ENCODE measurements at regions not wholly inside any gene's neighbourhood (a gene's known extent, or its start where the extent isn't known, plus 50 kb on each side); places are given as distances from the start of the nearest gene placed in this dataset.
"Not testable (repeated sequence)": the region's sequence is repeated elsewhere in the genome, so short reads cannot be mapped to it uniquely, and the experiment has no call there.

GRCh38 chr4:96992443-96992842, 1150.8 kb downstream of the STPG2 start:
- no peaks in the 10 kb centered on the region for H3K4me1 Mint-ChIP-seq
- no peaks in the 10 kb centered on the region for H3K27me3 Mint-ChIP-seq
- no peaks in the 10 kb centered on the region for H3K36me3 Mint-ChIP-seq
- H3K4me3 Mint-ChIP-seq: no peak overlapping the region
- H3K9me3 Mint-ChIP-seq: no peaks in the 10 kb centered on the region
- H3K27ac Mint-ChIP-seq: no peak overlapping the region

DNA sequence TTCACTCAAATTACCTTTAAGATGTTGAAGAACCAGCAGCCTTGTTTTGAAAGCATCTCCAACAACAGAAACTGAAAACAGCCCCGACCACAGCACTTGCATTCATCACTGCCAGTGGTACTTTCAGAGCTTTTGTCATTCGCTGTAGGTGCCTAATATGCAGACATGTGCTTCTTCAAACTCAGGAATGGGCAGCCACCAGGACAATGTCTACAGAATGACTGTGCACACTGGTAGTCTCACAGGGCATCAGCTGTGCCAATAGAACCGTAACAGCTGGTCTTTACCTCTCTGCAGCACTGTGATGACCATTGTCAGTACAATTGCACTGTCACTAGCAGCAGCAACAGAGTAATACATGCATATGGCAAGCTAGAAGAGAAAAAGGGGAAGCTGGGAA, 1149.7 kb downstream of the STPG2 start:
- no peak overlapping the region for H3K4me3 Mint-ChIP-seq
- no peaks in the 10 kb centered on the region for H3K4me1 Mint-ChIP-seq
- no peaks in the 10 kb centered on the region for H3K27me3 Mint-ChIP-seq
- no peaks in the 10 kb centered on the region for H3K9me3 Mint-ChIP-seq
- no peaks in the 10 kb centered on the region for H3K36me3 Mint-ChIP-seq
- no peak overlapping the region for H3K27ac Mint-ChIP-seq

DNA sequence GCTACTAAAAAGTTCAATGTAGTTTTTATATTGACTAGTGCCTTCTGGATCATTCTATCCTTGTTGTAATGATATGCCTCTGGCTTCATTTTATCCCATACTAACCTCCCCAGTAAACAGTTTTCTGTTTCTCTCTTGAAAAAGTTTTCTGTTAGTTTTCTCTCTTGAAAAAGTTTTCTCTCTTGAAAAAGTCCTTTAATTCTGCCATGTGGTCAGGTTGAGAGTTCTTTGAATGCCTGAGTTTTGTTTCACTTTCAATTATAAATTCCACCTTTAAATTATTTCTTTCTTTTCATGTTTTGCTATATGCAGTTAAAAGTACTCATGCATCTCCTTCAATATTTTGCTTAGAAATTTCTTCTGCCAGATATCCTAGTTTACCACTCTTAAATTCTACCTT, 1139.6 kb downstream of the STPG2 start:
- H3K36me3 Mint-ChIP-seq: no peaks in the 10 kb centered on the region
- no peak overlapping the region for H3K27ac Mint-ChIP-seq
- H3K4me1 Mint-ChIP-seq: no peaks in the 10 kb centered on the region
- no peak overlapping the region for H3K4me3 Mint-ChIP-seq
- H3K27me3 Mint-ChIP-seq: no peaks in the 10 kb centered on the region
- H3K9me3 Mint-ChIP-seq: no peaks in the 10 kb centered on the region

- Mint-ChIP-seq H3K27me3 (no peaks in the 10 kb centered on the region), H3K36me3 (no peaks in the 10 kb centered on the region), H3K4me3 (no peak overlapping the region), H3K9me3 (peaks cover 4% of the 10 kb centered on the region), H3K27ac (no peak overlapping the region), H3K4me1 (no peaks in the 10 kb centered on the region)
These were observed 1130.0 kb downstream of the STPG2 start for GRCh38 chr4:97013309-97013708.

DNA sequence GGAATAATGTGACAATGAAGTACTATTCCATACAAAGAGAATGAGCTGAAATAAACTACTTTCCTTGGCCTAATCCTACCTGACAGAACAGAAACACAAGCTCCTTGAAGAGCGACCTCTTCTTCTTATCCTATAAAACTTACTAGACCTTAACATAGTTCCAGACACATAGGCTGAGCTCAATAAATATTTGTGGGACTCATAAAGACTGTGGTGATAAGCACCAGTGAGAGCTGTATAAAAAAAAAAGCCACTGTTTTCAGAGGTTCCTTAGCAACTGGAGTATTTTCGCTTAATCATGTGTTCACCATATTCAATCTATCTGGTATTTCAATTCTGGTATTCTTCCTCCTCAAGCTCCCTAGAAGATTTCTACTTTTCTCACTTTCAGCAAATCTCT, 1129.6 kb downstream of the STPG2 start:
- peaks cover 4% of the 10 kb centered on the region for H3K9me3 Mint-ChIP-seq
- H3K27ac Mint-ChIP-seq: no peak overlapping the region
- no peaks in the 10 kb centered on the region for H3K4me1 Mint-ChIP-seq
- no peaks in the 10 kb centered on the region for H3K27me3 Mint-ChIP-seq
- no peaks in the 10 kb centered on the region for H3K36me3 Mint-ChIP-seq
- H3K4me3 Mint-ChIP-seq: no peak overlapping the region

- Mint-ChIP-seq H3K36me3 (no peaks in the 10 kb centered on the region), H3K27ac (no peak overlapping the region), H3K4me3 (no peak overlapping the region), H3K9me3 (peaks cover 4% of the 10 kb centered on the region), H3K4me1 (no peaks in the 10 kb centered on the region), H3K27me3 (no peaks in the 10 kb centered on the region)
These were observed 1128.0 kb downstream of the STPG2 start for GRCh38 chr4:97015301-97015700.

- Mint-ChIP-seq H3K4me3 (no peak overlapping the region), H3K27me3 (no peaks in the 10 kb centered on the region), H3K27ac (no peak overlapping the region), H3K9me3 (peaks cover 4% of the 10 kb centered on the region), H3K36me3 (no peaks in the 10 kb centered on the region), H3K4me1 (no peaks in the 10 kb centered on the region)
These were observed 1126.9 kb downstream of the STPG2 start for GRCh38 chr4:97016186-97016907.

GRCh38 chr4:97027728-97028410, 1115.4 kb downstream of the STPG2 start:
- Mint-ChIP-seq H3K36me3 (no peaks in the 10 kb centered on the region), H3K27ac (no peak overlapping the region), H3K9me3 (no peaks in the 10 kb centered on the region), H3K27me3 (no peaks in the 10 kb centered on the region), H3K4me1 (no peaks in the 10 kb centered on the region), H3K4me3 (no peak overlapping the region)

GRCh38 chr4:97028785-97029184, 1114.5 kb downstream of the STPG2 start:
- Mint-ChIP-seq H3K4me1 (no peaks in the 10 kb centered on the region), H3K27me3 (no peaks in the 10 kb centered on the region), H3K9me3 (no peaks in the 10 kb centered on the region), H3K27ac (no peak overlapping the region), H3K4me3 (no peak overlapping the region), H3K36me3 (no peaks in the 10 kb centered on the region)

DNA sequence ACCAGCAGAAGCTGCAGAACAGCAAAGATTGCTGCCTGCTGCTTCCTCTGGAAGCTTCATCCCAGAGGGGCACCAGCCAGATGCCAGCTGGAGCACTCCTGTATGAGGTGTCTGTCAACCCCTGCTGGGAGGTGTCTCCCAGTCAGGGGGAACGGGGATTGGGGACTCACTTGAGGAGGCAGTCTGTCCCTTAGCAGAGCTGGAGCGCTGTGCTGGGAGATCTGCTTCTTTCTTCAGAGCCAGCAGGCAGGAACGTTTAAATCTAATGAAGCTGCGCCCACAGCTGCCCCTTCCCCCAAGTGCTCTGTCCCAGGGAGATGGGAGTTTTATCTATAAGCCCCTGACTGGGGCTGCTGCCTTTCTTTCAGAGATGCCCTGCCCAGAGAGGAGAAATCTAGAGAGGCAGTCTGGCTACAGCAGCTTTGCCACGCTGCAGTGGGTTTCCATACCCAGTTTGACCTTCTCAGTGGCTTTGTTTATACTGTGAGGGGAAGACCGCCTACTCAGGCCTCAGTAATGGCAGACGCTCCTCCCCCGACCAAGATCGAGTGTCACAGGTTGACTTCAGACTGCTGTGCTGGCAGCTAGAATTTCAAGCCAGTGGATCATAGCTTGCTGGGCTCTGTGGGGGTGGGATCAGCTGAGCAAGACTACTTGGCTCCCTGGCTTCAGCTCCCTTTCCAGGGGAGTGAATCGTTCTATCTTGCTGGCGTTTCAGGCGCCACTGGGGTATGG, 1105.7 kb downstream of the STPG2 start:
- H3K27me3 Mint-ChIP-seq, H3K9me3 Mint-ChIP-seq, H3K27ac Mint-ChIP-seq, H3K4me1 Mint-ChIP-seq, H3K4me3 Mint-ChIP-seq, H3K36me3 Mint-ChIP-seq: not testable (repeated sequence)

DNA sequence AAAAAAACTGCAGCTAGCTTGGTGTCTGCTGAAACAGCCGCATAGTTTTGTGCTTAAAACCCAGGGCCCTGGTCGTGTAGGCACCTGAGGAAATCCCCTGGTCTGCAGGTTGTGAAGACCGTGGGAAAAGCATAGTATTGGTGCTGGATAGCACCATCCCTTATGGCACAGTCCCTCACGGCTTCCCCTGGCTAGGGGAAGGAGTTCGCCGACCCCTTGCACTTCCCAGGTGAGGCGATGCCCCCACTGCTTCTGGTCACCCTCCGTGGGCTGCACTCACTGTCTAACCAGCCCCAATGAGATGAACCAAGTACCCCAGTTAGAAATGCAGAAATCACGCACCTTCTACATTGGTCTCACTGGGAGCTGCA, 1105.1 kb downstream of the STPG2 start:
- Mint-ChIP-seq H3K4me1 (no peaks in the 10 kb centered on the region), H3K4me3 (no peak overlapping the region), H3K27me3 (no peaks in the 10 kb centered on the region), H3K36me3 (no peaks in the 10 kb centered on the region), H3K27ac (no peak overlapping the region), H3K9me3 (no peaks in the 10 kb centered on the region)

DNA sequence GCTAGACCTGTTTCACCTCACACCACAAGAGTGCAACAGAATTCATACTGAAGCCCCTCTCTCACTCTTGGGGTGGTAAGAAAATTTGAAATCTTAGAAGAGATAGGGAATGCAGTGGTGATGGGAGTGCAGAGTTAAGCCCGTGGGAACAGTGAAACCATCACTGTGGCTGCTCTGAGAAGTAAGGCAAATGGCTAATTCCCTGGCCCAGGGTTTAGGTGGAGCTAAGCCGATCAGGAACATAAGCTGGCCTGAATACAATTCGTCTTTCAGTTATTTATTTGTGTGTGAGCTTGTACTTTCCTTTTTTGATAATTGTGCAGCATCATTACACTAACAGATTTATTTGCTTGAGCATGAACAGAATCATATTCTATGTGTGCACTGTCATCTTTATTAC, 1070.6 kb downstream of the STPG2 start:
- Mint-ChIP-seq H3K27me3 (no peaks in the 10 kb centered on the region), H3K4me1 (no peaks in the 10 kb centered on the region), H3K36me3 (no peaks in the 10 kb centered on the region), H3K9me3 (no peaks in the 10 kb centered on the region), H3K4me3 (no peak overlapping the region), H3K27ac (no peak overlapping the region)

DNA sequence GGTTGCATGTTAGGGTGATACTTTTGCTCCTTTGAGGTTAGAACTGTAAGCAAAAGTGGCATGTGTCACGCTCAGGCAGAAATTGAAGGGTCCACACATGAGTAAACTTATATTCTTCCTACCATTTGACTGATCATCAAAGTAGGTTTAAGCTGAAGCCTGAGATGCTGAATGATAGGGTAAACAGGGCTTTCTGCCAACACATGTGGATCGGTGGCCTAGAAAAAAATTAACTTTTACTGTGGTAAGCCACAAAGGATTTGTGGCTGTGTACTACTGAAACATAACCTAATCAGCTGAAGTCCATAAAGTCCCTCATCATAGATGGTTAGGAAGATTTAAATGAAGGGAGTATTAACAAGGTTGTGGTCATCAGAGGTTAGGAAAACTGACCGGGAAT, 1070.1 kb downstream of the STPG2 start:
- Mint-ChIP-seq H3K4me1 (no peaks in the 10 kb centered on the region), H3K27ac (no peak overlapping the region), H3K4me3 (no peak overlapping the region), H3K9me3 (no peaks in the 10 kb centered on the region), H3K36me3 (no peaks in the 10 kb centered on the region), H3K27me3 (no peaks in the 10 kb centered on the region)

GRCh38 chr4:97074531-97074930, 1068.7 kb downstream of the STPG2 start:
- Mint-ChIP-seq H3K27me3 (no peaks in the 10 kb centered on the region), H3K36me3 (no peaks in the 10 kb centered on the region), H3K4me3 (no peak overlapping the region), H3K4me1 (no peaks in the 10 kb centered on the region), H3K27ac (no peak overlapping the region), H3K9me3 (no peaks in the 10 kb centered on the region)

DNA sequence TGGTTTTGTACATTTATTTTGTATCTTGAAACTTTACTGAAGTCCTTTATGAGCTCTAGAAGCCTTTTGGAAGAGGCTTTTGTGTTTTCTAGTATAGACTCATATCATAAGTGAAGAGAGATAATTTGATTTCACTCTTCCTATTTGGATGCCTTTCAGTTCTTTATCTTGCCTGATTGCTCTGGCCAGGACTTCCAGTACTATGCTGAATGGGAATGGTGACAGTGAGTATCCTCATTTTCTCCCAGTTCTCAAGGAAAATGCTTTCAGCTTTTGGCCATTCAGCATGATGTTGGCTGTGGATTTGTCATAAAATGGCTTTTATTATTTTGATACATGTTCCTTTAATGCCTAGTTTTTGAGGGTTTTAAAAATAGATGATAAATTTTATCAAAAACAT, 1061.3 kb downstream of the STPG2 start:
- no peak overlapping the region for H3K4me3 Mint-ChIP-seq
- H3K9me3 Mint-ChIP-seq: peaks cover 5% of the 10 kb centered on the region
- H3K27me3 Mint-ChIP-seq: no peaks in the 10 kb centered on the region
- no peaks in the 10 kb centered on the region for H3K36me3 Mint-ChIP-seq
- H3K27ac Mint-ChIP-seq: no peak overlapping the region
- H3K4me1 Mint-ChIP-seq: no peaks in the 10 kb centered on the region

DNA sequence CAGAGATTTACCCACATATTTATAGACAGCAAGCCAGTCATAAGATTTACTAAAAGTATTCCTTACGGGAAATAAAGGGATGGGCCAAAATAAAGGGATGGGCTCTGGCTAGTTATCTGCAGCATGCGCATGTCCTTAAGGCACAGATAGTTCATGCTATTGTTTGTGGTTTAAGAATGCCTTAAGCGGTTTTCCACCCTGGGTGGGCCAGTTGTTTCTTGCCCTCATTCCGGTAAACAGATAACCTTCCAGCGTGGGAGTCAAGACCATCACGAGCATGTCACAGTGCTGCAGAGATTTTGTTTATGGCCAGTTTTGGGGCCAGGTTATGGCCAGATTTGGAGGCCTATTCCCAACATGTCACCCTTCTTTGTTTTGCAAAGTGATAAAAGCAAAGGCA, 1046.2 kb downstream of the STPG2 start:
- H3K27me3 Mint-ChIP-seq: not testable (repeated sequence)

More for the DNA sequence above, 1046.2 kb downstream of the STPG2 start:
- H3K4me1 Mint-ChIP-seq, H3K27ac Mint-ChIP-seq, H3K36me3 Mint-ChIP-seq, H3K4me3 Mint-ChIP-seq, H3K9me3 Mint-ChIP-seq: not testable (repeated sequence)
